Gastrocnemius medialis (tissue), 4 donors: ENCODE measurements at regions not wholly inside any gene's neighbourhood (a gene's known extent, or its start where the extent isn't known, plus 50 kb on each side); places are given as distances from the start of the nearest gene placed in this dataset.
A peak's percentile ranks its signal among the peaks of the same experiment; 100 is the strongest.

Experiments
- ATAC-seq, 2 donors: fragments of 150-250 bp; one replicate each; pipeline ENCODE4 v1.9.1; 2016
- DNase-seq, 2 donors: peaks; one replicate each; pipeline ENCODE4 v3.0.0-alpha.2; 2019
- H3K27ac ChIP-seq, 4 donors: fragments of 200-600 bp; sonication (generic); 1 replicate in 1 of 4; 2 replicates in 3 of 4; pipeline ENCODE4 v1.5.1; 2016 to 2018; ENCODE audit warnings: mild to moderate bottlenecking in 2 of 4, moderate library complexity in 1 of 4
- H3K27me3 ChIP-seq, 3 donors: fragments of 200-600 bp; sonication (generic) in 2 of 3; 1 replicate in 1 of 3; 2 replicates in 2 of 3; pipeline versions ENCODE4 v1.5.1 to v1.6.0; 2016 to 2019; ENCODE audit warnings: mild to moderate bottlenecking in 1 of 3, moderate library complexity in 1 of 3
- H3K36me3 ChIP-seq, 2 donors: fragments of 200-600 bp; sonication (generic) in 1 of 2; one replicate each; pipeline ENCODE4 v1.5.1; 2017 to 2018
- H3K4me1 ChIP-seq, 2 donors: fragments of 200-600 bp; sonication (generic) in 1 of 2; one replicate each; pipeline ENCODE4 v1.5.1; 2016 to 2017; ENCODE audit warnings: mild to moderate bottlenecking in 2 of 2
- H3K4me3 ChIP-seq, 4 donors: fragments of 200-600 bp; sonication (generic) in 3 of 4; 1 replicate in 1 of 4; 2 replicates in 3 of 4; pipeline ENCODE4 v1.5.1; 2016 to 2019; ENCODE audit warnings: mild to moderate bottlenecking in 2 of 4
- H3K9me3 ChIP-seq, 3 donors: fragments of 200-600 bp; sonication (generic) in 2 of 3; 1 replicate in 1 of 3; 2 replicates in 2 of 3; pipeline ENCODE4 v1.5.1; 2016 to 2019
- POLR2A ChIP-seq, 2 donors: fragments of 450-650 bp; IDR thresholded peaks; one replicate each; pipeline ENCODE4 v1.6.1; 2017; ENCODE audit warnings: antibody characterized with exemption in 2 of 2, mild to moderate bottlenecking in 2 of 2, moderate library complexity in 2 of 2
- in situ Hi-C, 4 donors: fragments of 200-750 bp; cut with MboI; loops; one replicate each; pipeline versions ENCODE4 v1.15.0 to v1.8.0; 2017; ENCODE audit warnings: low sequenced_read_pairs in 4 of 4
- intact Hi-C: fragments of 100-400 bp; cut with DNase I; formaldehyde crosslinking; loops from one replicate; pipeline ENCODE4 v1.15.1; 2023; ENCODE audit warnings: low total_unique reads
- TF ChIP-seq, protein P1 (sequence below), 5 experiments: fragments of 450-650 bp in 3 of 5; fragments of 200-600 bp in 2 of 5; sonication (generic) in 2 of 5; IDR thresholded peaks in 4 of 5; conservative IDR thresholded peaks in 1 of 5; 1 replicate in 4 of 5; 2 replicates in 1 of 5; pipeline ENCODE4 v1.5.1; 2016 to 2019; ENCODE audit warnings: antibody characterized with exemption in 5 of 5, mild to moderate bottlenecking in 3 of 5, moderate library complexity in 3 of 5

GRCh38 chr6:112806163-112806865 lies 459.2 kb downstream of the RFPL4B start:
- intact Hi-C loops (no loop called here), in situ Hi-C loops (no loop called here)
- H3K27ac ChIP-seq, result no peak overlapping the region
- no peaks in the 10 kb centered on the region for H3K9me3 ChIP-seq
- no peaks in the 10 kb centered on the region for H3K4me1 ChIP-seq
- no peak overlapping the region for H3K4me3 ChIP-seq
- no peaks in the 10 kb centered on the region for H3K36me3 ChIP-seq
- H3K27me3 ChIP-seq, result no peaks in the 10 kb centered on the region
- no peak for ATAC-seq
- no peak for DNase-seq
- TF ChIP-seq POLR2A (IDR thresholded peaks at IDR 0.05), result no peak
- TF ChIP-seq, protein P1, sequence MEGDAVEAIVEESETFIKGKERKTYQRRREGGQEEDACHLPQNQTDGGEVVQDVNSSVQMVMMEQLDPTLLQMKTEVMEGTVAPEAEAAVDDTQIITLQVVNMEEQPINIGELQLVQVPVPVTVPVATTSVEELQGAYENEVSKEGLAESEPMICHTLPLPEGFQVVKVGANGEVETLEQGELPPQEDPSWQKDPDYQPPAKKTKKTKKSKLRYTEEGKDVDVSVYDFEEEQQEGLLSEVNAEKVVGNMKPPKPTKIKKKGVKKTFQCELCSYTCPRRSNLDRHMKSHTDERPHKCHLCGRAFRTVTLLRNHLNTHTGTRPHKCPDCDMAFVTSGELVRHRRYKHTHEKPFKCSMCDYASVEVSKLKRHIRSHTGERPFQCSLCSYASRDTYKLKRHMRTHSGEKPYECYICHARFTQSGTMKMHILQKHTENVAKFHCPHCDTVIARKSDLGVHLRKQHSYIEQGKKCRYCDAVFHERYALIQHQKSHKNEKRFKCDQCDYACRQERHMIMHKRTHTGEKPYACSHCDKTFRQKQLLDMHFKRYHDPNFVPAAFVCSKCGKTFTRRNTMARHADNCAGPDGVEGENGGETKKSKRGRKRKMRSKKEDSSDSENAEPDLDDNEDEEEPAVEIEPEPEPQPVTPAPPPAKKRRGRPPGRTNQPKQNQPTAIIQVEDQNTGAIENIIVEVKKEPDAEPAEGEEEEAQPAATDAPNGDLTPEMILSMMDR (IDR thresholded peaks at IDR 0.05 in 4 of 5, conservative IDR thresholded peaks at IDR 0.05 in 1 of 5), result no peak

DNA sequence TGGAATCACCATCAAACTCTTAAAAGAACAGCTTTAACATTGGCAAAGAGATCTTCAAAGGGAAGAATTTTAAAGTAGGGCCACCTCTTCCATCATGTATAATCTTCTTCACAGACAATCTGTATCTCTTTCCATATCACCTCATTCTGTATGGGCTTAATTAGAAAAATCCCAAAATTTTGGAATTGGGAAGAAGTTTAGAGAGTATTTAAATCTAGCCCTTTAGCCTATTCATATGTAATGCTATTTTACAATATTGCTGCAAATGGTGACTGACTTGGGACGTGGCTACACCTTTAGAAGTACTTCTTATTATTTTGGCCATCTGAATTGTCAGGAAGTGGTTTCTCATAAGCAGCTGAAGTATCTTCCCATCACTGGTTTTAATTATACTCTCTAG lies 474.3 kb downstream of the RFPL4B start:
- in situ Hi-C loops, result no loop called here
- H3K4me1 ChIP-seq, result no peaks in the 10 kb centered on the region
- H3K27me3 ChIP-seq, result no peaks in the 10 kb centered on the region
- ATAC-seq (no peak), DNase-seq (no peak)
- H3K27ac ChIP-seq, result no peak overlapping the region
- no peaks in the 10 kb centered on the region for H3K9me3 ChIP-seq
- intact Hi-C loops, result no loop called here
- H3K4me3 ChIP-seq, result no peak overlapping the region
- H3K36me3 ChIP-seq, result no peaks in the 10 kb centered on the region
- TF ChIP-seq, protein P1 (IDR thresholded peaks at IDR 0.05 in 4 of 5, conservative IDR thresholded peaks at IDR 0.05 in 1 of 5), result no peak
- TF ChIP-seq POLR2A (IDR thresholded peaks at IDR 0.05), result no peak

GRCh38 chr6:112822769-112823168 lies 475.6 kb downstream of the RFPL4B start:
- in situ Hi-C loops (no loop called here), intact Hi-C loops (no loop called here)
- Histone ChIP-seq H3K9me3 (no peaks in the 10 kb centered on the region), H3K4me1 (no peaks in the 10 kb centered on the region), H3K36me3 (no peaks in the 10 kb centered on the region), H3K27me3 (no peaks in the 10 kb centered on the region), H3K27ac (no peak overlapping the region), H3K4me3 (no peak overlapping the region)
- TF ChIP-seq, protein P1 (IDR thresholded peaks at IDR 0.05 in 4 of 5, conservative IDR thresholded peaks at IDR 0.05 in 1 of 5), result no peak
- no peak for TF ChIP-seq POLR2A (IDR thresholded peaks at IDR 0.05)
- ATAC-seq (no peak), DNase-seq (no peak)

DNA sequence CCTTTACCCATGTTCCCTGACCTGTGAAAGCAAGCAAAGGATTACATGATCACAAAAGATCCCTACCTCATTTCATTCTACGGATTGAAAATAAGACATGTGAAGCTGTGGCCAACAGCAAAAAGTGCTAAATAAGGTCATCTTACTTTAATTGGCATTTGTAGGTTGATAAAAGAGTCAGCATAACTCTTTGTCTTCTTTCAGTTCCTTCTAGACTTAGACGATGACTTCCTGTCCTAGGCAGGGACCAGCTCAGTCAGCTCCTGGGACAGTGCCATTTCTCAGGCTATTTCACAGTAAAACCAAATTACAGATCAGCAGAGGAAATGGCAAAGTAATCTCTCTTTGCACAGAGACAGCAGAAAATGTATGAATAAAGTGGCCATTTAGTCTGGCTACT lies 480.7 kb downstream of the RFPL4B start:
- no peak overlapping the region for H3K4me3 ChIP-seq
- TF ChIP-seq, protein P1 (IDR thresholded peaks at IDR 0.05 in 4 of 5, conservative IDR thresholded peaks at IDR 0.05 in 1 of 5), result no peak
- no peak for TF ChIP-seq POLR2A (IDR thresholded peaks at IDR 0.05)
- DNase-seq (peak in 1 of 2 donors; percentile 21), ATAC-seq (no peak)
- no peaks in the 10 kb centered on the region for H3K36me3 ChIP-seq
- in situ Hi-C loops (no loop called here), intact Hi-C loops (no loop called here)
- H3K9me3 ChIP-seq, result no peaks in the 10 kb centered on the region
- H3K27ac ChIP-seq, result no peak overlapping the region
- H3K27me3 ChIP-seq, result no peaks in the 10 kb centered on the region
- peaks cover 0 to 3% of the 10 kb centered on the region in 2 donors for H3K4me1 ChIP-seq

- no peak for TF ChIP-seq POLR2A (IDR thresholded peaks at IDR 0.05)
- TF ChIP-seq, protein P1 (IDR thresholded peaks at IDR 0.05 in 4 of 5, conservative IDR thresholded peaks at IDR 0.05 in 1 of 5), result no peak
- H3K4me3 ChIP-seq, result no peak overlapping the region
- no peaks in the 10 kb centered on the region for H3K36me3 ChIP-seq
- intact Hi-C loops, result no loop called here
- DNase-seq (no peak), ATAC-seq (no peak)
- peaks cover 8 to 10% of the 10 kb centered on the region in 2 donors for H3K4me1 ChIP-seq
- no peaks in the 10 kb centered on the region for H3K27me3 ChIP-seq
- no peak overlapping the region for H3K27ac ChIP-seq
- no peaks in the 10 kb centered on the region for H3K9me3 ChIP-seq
- in situ Hi-C loops, result no loop called here
Observed at GRCh38 chr6:112831022-112831421, 483.9 kb downstream of the RFPL4B start.
